ENCODE measurements at regions not wholly inside any gene's neighbourhood (a gene's known extent, or its start where the extent isn't known, plus 50 kb on each side); places are given as distances from the start of the nearest gene placed in this dataset.
"Not testable (repeated sequence)": the region's sequence is repeated elsewhere in the genome, so short reads cannot be mapped to it uniquely, and the experiment has no call there.

- DNase-seq (ENCODE audit: low read depth, low spot score) = not testable (repeated sequence)
Measured at GRCh38 chr4:53877096-53877495, 187.3 kb downstream of the CHIC2 start.

- no peak for DNase-seq (ENCODE audit: low read depth, low spot score)
Measured at GRCh38 chr4:53866055-53866454, 198.3 kb downstream of the CHIC2 start.

DNA sequence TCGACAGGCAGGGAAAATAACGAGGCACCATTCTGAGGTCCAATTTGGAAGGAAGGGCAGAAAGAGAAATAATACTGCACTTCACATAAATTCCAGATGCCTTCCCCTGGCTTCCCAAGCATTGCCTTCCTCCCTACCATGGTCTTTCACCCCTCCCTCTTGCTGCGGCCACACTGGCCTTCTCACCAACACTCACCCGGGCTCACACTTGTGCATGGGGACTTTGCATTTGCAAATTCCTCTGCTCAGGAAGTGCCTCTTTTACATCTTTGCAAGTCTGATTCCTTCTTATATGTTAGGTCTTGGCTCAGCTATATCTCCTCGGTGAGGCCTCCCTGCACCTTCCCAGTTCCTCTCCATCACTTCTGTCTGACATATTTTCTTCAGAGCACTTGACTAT lies 199.4 kb downstream of the CHIC2 start:
- DNase-seq (ENCODE audit: low read depth, low spot score) = no peak

DNA sequence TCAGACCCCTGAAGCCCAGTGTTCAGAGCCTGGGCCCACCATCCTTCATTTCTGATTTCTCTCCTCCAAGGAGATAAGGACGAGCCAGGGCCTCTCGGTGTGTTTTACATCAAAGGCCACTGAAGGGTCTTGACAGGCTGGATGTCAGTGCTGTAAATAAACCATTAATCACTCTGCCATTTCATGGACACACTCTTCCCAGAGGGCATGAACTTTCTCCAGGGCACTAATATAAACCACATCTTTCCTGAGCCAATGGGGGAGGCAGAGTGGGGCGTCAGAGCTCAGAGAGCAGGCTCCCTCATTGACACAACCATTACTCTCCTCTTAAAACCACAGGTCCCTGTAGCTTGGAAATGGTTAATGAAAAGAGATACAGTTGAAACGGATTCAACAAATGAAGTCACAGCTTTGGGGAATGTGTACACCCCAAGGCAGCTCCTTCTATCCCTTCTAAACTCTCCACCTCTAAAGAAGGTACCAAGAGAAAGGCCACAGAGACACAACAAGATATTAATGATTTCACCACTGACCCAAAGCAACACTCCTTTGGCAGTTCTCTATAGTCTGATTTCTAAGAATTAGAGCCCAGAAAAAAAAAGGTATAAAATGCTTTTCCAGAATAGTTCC lies 200.6 kb downstream of the CHIC2 start:
- DNase-seq (ENCODE audit: low read depth, low spot score) = peak; percentile 37

- DNase-seq (ENCODE audit: low read depth, low spot score) = no peak
Measured at GRCh38 chr4:53863158-53863557, 201.2 kb downstream of the CHIC2 start.

DNA sequence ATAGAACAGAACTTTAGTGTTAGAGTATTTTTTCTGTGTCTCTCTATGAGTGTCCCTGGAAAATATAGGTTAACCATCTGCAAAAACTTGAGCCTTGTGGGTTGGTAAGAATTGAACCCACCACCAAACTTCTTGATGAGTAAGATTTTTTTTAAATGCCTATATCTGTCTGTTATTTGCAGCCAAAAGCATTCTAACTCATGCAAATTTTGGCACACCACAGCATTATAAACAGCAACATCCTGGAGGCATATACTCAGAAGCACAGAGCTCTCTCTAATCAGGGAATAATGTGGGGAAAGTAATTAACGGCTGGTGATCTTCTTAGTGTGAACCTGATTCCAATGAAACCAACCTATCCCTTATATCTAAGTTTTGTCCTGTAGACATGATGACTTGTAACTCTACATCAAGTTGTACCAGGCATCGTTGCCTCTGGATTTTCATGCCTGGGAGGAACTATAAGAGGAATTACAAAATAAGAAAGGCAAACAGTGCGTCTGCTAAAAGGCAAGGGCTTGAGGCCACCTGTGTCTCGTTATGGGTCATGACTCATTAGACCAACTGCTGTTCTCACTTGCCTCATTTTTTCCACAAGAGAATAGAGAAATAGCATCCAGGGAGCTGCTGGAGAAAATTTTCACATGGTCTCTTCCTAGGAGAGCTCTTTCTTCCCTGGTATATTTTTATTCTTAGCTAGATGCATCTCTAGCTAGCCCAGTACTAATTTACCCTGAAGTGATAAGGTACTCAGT lies 202.4 kb downstream of the CHIC2 start:
- peak; percentile 69 for DNase-seq (ENCODE audit: low read depth, low spot score)

- DNase-seq (ENCODE audit: low read depth, low spot score) = no peak
Measured at GRCh38 chr4:53859305-53859704, 205.1 kb downstream of the CHIC2 start.

DNA sequence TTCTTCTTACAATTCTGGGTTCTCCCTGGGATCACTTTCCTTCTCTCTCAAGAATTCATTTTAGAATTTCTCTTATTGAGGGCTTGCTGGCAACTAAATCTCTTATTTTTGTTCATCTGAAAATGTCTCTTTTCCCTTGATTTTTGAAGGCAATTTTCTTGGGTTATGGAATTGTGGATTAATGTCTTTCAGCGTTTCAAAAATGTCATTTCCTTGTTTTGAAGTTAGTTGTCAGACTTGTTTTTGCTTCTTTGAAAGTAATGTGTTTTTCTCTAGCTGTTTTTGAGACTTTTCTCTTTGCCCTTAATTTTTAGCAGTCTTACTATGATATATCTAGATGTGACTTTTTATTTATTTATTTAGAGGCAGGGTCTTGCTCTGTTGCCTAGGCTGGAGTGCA lies 205.7 kb downstream of the CHIC2 start:
- no peak for DNase-seq (ENCODE audit: low read depth, low spot score)

DNA sequence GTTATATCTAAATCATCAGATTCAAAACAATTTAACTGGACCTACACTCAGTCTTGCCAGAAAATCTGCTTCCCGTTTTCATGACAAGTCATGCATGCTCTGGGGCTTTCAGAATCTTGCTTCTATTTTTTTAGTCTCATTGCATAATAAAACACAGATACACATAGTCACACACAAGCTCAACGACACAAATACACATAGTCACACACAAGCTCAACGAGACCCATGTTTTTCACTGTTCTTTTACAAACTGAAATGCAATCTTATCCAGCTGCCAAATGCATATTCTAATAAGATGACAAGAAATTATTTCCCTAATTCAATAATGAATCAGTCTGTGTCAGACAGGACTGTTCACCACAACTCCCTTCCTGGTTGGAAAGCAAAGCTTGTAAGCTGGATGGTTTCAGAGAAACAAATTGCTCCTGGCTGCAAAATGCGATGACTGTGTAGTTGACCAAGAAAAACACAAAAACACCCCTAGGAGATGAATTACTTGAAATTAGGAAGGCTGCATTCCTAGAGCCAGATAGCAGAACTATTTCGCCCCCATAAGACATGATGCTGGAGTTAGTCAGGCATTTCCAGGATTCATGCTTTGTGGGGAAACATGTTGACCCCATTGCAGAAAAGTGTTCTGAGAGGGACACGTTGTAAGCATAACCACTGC lies 208.7 kb downstream of the CHIC2 start:
- DNase-seq (ENCODE audit: low read depth, low spot score) = peak; percentile 71

GRCh38 chr4:53854991-53855568 lies 209.3 kb downstream of the CHIC2 start:
- DNase-seq (ENCODE audit: low read depth, low spot score) = no peak

DNA sequence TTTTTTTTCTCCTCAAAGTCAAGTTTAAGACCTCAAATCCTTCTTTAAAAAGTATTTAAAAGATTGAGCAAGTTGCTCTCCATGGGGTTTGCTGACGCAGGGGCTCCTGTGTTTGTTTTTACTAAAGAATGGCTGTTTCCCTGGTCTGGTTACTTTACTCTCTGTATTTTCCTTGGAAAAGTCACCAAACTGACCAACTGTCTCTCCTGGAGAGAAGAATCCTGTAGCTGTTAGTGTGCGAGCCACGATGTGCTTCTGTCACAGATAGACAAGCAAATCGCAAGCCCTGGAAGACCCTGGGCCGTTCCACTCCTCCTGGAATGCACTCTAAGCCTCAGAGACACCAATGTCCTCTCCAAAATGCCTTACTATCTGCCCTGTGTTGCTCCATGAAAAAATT lies 212.1 kb downstream of the CHIC2 start:
- DNase-seq (ENCODE audit: low read depth, low spot score) = peak; percentile 24

GRCh38 chr4:53847965-53848364 lies 216.4 kb downstream of the CHIC2 start:
- DNase-seq (ENCODE audit: low read depth, low spot score) = no peak

- no peak for DNase-seq (ENCODE audit: low read depth, low spot score)
Measured at GRCh38 chr4:53844551-53844950, 219.9 kb downstream of the CHIC2 start.

GRCh38 chr4:53844133-53844532 lies 220.3 kb downstream of the CHIC2 start:
- no peak for DNase-seq (ENCODE audit: low read depth, low spot score)

- no peak for DNase-seq (ENCODE audit: low read depth, low spot score)
Measured at GRCh38 chr4:53841711-53842110, 222.7 kb downstream of the CHIC2 start.

DNA sequence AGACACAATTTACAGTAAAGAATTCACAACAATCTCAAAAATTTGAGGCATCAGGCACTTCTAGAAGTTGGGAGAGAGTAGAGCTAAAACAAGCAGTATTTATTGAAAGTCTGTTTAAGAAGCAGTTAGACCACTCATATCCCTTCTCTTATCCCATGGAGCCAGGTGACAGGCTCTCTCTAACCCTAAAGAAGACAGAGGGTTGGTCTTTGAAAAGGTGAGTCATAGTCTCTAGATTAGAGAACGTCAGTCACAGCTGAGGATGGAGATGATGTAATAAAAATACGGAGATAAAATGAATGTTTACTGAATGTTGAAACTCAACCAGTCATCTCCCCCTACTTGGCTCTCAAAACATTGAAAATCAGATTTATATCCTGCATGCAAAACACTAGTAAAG lies 223.8 kb downstream of the CHIC2 start:
- no peak for DNase-seq (ENCODE audit: low read depth, low spot score)

DNA sequence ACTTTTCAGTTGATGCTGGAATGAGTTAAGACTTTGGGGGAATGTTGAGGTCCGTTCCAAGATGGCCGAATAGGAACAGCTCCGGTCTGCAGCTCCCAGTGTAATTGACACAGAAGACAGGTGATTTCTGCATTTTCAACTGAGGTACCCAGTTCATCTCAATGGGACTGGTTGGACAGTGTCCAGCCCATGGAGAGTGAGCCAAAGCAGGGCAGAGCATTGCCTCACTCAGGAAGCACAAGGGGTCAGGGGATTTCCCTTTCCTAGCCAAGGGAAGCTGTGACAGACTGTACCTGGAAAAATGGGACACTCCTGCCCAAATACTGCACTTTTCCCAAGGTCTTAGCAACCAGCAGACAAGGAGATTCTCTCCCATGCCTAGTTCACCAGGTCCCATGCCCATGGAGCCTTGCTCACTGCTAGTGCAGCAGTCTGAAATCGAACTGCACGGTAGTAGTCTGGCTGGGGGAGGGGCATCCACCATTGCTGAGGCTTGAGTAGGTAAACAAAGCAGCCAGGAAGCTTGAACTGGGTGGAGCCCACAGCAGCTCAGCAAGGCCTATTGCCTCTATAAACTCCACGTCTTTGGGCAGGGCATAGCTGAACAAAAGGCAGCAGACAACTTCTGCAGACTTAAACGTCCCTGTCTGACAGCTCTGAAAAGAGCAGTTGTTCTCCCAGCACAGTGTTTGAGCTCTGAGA lies 231.0 kb downstream of the CHIC2 start:
- DNase-seq (ENCODE audit: low read depth, low spot score) = not testable (repeated sequence)

DNA sequence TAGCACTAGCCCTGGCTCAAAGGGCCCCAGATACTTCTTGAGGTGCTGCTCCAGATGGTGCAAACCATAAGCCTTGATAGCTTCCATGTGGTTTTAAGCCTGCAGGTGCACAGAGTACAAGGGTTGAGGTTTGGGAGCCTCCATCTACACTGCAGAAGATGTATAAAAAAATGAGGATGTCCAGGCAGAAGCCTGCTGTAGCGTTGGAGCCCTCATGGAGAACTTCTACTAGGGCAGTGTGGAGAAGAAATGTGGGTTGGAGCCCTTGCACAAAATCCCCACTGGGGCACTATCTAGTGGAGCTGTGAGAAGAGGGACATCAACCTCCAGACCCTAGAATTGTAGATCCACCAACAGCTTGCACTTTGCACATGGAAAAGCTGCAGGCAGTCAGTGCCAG lies 231.9 kb downstream of the CHIC2 start:
- no peak for DNase-seq (ENCODE audit: low read depth, low spot score)

GRCh38 chr4:53830511-53830910 lies 233.9 kb downstream of the CHIC2 start:
- DNase-seq (ENCODE audit: low read depth, low spot score) = no peak

DNA sequence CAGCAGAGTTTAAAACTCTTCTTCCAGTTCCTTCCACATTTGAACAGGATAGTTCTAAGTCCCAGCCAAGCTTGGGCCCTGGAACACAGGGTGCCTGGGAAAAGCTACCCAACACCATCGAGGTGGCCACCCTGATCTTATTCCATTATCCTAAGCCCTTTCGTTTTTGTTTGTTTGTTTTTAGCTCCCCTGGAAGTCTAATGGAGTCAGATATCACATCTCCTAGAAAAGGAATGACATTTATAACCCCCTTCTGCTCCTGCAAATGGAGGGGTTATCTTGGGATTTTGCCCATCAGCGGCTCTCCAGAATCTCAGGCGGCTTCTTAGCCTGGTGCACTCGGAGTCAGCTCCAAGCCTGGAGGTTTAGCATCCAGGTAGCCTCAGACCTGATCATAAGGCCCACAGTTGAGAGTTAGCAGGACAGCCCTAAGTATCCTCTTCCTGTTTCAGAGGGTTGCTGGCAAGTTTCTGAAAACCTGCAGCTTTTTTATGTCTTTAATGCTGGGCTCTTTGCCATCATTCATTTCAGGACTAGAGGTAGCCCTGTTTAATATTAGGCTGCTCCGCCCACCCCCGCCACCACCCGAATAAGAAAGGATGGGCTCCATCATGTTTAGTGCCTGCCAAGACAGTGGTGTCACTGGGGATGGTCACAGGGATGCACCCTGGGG lies 230.0 kb upstream of the LNX1 start:
- DNase-seq (ENCODE audit: low read depth, low spot score) = no peak

DNA sequence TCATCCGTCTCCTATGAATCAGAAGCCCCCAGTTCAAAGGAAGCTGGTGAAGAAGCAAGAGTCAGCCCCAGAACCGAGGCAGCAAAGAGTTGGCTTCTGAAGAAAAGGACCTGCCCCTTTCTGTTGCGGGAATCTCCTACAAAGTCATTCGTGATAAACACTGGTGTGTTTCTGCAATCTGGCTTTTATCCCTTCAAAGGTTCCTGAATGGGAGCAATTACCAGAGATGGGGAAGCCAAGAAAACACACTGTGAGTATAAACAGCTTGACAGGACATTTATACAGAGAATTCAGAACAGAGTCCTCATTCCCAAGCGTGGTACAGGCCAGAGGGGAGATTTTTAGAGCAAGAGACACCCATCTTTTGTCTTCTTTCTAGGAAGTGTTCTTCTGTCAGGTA lies 226.8 kb upstream of the LNX1 start:
- no peak for DNase-seq (ENCODE audit: low read depth, low spot score)

Measured in astrocyte of the hippocampus (primary cell).